MM.1S (cell line): ENCODE measurements at regions not wholly inside any gene's neighbourhood (a gene's known extent, or its start where the extent isn't known, plus 50 kb on each side); places are given as distances from the start of the nearest gene placed in this dataset.

ENCODE experiments used
- DNase-seq: peaks from one replicate; pipeline ENCODE4 v3.0.0-alpha.2; 2015
- H2AFZ ChIP-seq: fragments of 300-600 bp; sonication (generic); 2 replicates; pipeline ENCODE4 v1.6.0; 2016; ENCODE audit warnings: antibody characterized with exemption, low read length
- H3F3A ChIP-seq: fragments of 300-600 bp; sonication (generic); 2 replicates; pipeline ENCODE4 v1.6.1; 2016; ENCODE audit warnings: mild to moderate bottlenecking, antibody characterized with exemption, low read length, moderate library complexity, mixed read lengths; ENCODE audit not compliant: insufficient read depth
- H3K27ac ChIP-seq: fragments of 300-600 bp; sonication (generic); 2 replicates; pipeline ENCODE4 v1.5.1; 2016; ENCODE audit warnings: mild to moderate bottlenecking, low read length
- H3K27me3 ChIP-seq: fragments of 300-600 bp; sonication (generic); replicated peaks from 2 replicates; pipeline ENCODE4 v1.6.0; 2016; ENCODE audit warnings: low read length; ENCODE audit not compliant: insufficient read depth
- H3K36me3 ChIP-seq: fragments of 300-600 bp; sonication (generic); replicated peaks from 2 replicates; pipeline ENCODE4 v1.6.1; 2016; ENCODE audit warnings: mild to moderate bottlenecking, low read length, mixed read lengths; ENCODE audit not compliant: insufficient read depth
- H3K4me1 ChIP-seq: fragments of 300-600 bp; sonication (generic); 2 replicates; pipeline ENCODE4 v1.6.1; 2016; ENCODE audit warnings: low read length, mixed read lengths
- H3K4me2 ChIP-seq: fragments of 300-600 bp; sonication (generic); 2 replicates; pipeline ENCODE4 v1.6.0; 2016; ENCODE audit warnings: low read depth, low read length
- H3K4me3 ChIP-seq: fragments of 300-600 bp; sonication (generic); 2 replicates; pipeline ENCODE4 v1.5.1; 2016; ENCODE audit warnings: low read length, mixed read lengths
- H3K79me2 ChIP-seq: fragments of 300-600 bp; sonication (generic); 2 replicates; pipeline ENCODE4 v1.6.1; 2016; ENCODE audit warnings: mixed run types, low read length, mixed read lengths
- H3K9ac ChIP-seq: fragments of 300-600 bp; sonication (generic); 2 replicates; pipeline ENCODE4 v1.6.1; 2016; ENCODE audit warnings: low read length, mixed read lengths
- H3K9me2 ChIP-seq: fragments of 300-600 bp; sonication (generic); replicated peaks from 2 replicates; pipeline ENCODE4 v1.6.1; 2016; ENCODE audit warnings: mild to moderate bottlenecking, low read length, mixed read lengths; ENCODE audit not compliant: insufficient read depth
- H3K9me3 ChIP-seq: fragments of 300-600 bp; sonication (generic); replicated peaks from 2 replicates; pipeline ENCODE4 v1.6.1; 2016; ENCODE audit warnings: mild to moderate bottlenecking, low read length, mixed read lengths; ENCODE audit not compliant: insufficient read depth
- H4K20me1 ChIP-seq: fragments of 300-600 bp; sonication (generic); 2 replicates; pipeline ENCODE4 v1.6.1; 2016; ENCODE audit warnings: mild to moderate bottlenecking, low read length, moderate library complexity, mixed read lengths; ENCODE audit not compliant: insufficient read depth
- CTCF ChIP-seq: fragments of 300-600 bp; sonication (generic); IDR thresholded peaks from 2 replicates; pipeline ENCODE4 v1.5.1; 2016; ENCODE audit warnings: antibody characterized with exemption, low read length, mixed read lengths
- EZH2 ChIP-seq: fragments of 300-600 bp; sonication (generic); optimal IDR thresholded peaks from 2 replicates; pipeline ENCODE3; 2017; ENCODE audit warnings: low read depth, mild to moderate bottlenecking, antibody characterized with exemption, low read length, mixed read lengths
- EZH2phosphoT487 ChIP-seq: fragments of 300-600 bp; sonication (generic); IDR thresholded peaks from 2 replicates; pipeline ENCODE4 v1.6.1; 2018; ENCODE audit warnings: antibody characterized with exemption, low read length

GRCh38 chr12:46438719-46439319, 66.2 kb upstream of the SLC38A2 start:
- H3K9me2 ChIP-seq = no peaks in the 10 kb centered on the region
- no peaks in the 10 kb centered on the region for H3K4me1 ChIP-seq
- no peaks in the 10 kb centered on the region for H3K79me2 ChIP-seq
- no peaks in the 10 kb centered on the region for H4K20me1 ChIP-seq
- no peaks in the 10 kb centered on the region for H3K9me3 ChIP-seq
- H3F3A ChIP-seq = no peaks in the 10 kb centered on the region
- H3K4me3 ChIP-seq = no peak overlapping the region
- no peak overlapping the region for H3K4me2 ChIP-seq
- no peak for DNase-seq
- H3K36me3 ChIP-seq = no peaks in the 10 kb centered on the region
- no peak overlapping the region for H3K9ac ChIP-seq
- no peak overlapping the region for H3K27ac ChIP-seq
- no peak for TF ChIP-seq CTCF
- TF ChIP-seq EZH2phosphoT487 = no peak
- no peak for TF ChIP-seq EZH2
- no peak overlapping the region for H2AFZ ChIP-seq
- H3K27me3 ChIP-seq = no peaks in the 10 kb centered on the region

DNA sequence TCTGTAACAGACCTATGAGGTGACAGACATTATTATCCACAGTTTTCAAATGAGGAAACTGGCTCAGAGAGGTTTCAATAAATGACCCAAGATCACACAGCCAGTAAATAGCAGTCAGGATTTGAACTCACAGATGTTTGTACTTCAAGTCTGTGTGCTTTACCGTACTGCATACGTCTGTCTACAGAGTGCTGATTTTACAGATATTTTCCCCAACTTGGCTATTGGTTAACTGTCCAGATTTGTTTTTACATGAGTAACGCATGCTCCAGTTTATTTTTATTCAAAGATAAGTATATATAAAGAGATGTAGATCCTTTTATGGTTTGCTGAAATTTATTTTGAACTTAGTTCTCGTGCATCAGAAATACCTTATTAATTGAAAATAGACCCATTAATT, 65.7 kb upstream of the SLC38A2 start:
- Histone ChIP-seq H3K27ac (no peak overlapping the region), H3K9ac (no peak overlapping the region), H3K36me3 (no peaks in the 10 kb centered on the region), H3K4me2 (no peak overlapping the region), H3K9me2 (no peaks in the 10 kb centered on the region), H3K79me2 (no peaks in the 10 kb centered on the region), H4K20me1 (no peaks in the 10 kb centered on the region), H3K4me3 (no peak overlapping the region), H3F3A (no peaks in the 10 kb centered on the region), H2AFZ (no peak overlapping the region), H3K4me1 (no peaks in the 10 kb centered on the region), H3K27me3 (no peaks in the 10 kb centered on the region), H3K9me3 (no peaks in the 10 kb centered on the region)
- no peak for DNase-seq
- TF ChIP-seq CTCF = no peak
- TF ChIP-seq EZH2 = no peak
- no peak for TF ChIP-seq EZH2phosphoT487

DNA sequence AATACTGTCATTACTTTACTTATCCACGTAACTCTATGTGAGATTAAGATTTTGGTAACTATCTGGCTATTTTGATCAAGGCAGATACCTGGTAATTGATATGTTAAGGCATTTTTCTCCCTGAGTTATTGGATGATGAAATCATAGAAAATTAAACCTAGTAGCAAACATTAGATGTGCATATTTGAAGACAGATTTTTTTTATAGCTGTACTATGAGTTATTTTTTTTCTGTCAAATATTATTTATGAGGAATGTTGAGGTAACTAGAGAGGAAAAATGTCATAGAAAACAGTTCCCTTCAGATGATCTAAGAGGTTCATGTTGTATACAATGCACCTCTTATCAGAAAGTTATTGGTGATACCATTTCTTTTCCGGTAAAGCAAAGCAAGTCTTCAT, 64.9 kb upstream of the SLC38A2 start:
- H3K9me3 ChIP-seq = no peaks in the 10 kb centered on the region
- TF ChIP-seq EZH2 = no peak
- no peaks in the 10 kb centered on the region for H3K36me3 ChIP-seq
- H3F3A ChIP-seq = no peaks in the 10 kb centered on the region
- no peak overlapping the region for H2AFZ ChIP-seq
- no peaks in the 10 kb centered on the region for H3K79me2 ChIP-seq
- H3K4me3 ChIP-seq = no peak overlapping the region
- H3K4me1 ChIP-seq = no peaks in the 10 kb centered on the region
- H3K4me2 ChIP-seq = no peak overlapping the region
- no peak overlapping the region for H3K27ac ChIP-seq
- no peak overlapping the region for H3K9ac ChIP-seq
- DNase-seq = no peak
- no peaks in the 10 kb centered on the region for H3K27me3 ChIP-seq
- H4K20me1 ChIP-seq = no peaks in the 10 kb centered on the region
- H3K9me2 ChIP-seq = no peaks in the 10 kb centered on the region

GRCh38 chr12:46436747-46437146, 64.2 kb upstream of the SLC38A2 start:
- no peak overlapping the region for H3K4me3 ChIP-seq
- H3K79me2 ChIP-seq = no peaks in the 10 kb centered on the region
- no peaks in the 10 kb centered on the region for H3K27me3 ChIP-seq
- DNase-seq = no peak
- no peaks in the 10 kb centered on the region for H3K9me2 ChIP-seq
- H3K36me3 ChIP-seq = no peaks in the 10 kb centered on the region
- H3F3A ChIP-seq = no peaks in the 10 kb centered on the region
- no peak overlapping the region for H2AFZ ChIP-seq
- no peak overlapping the region for H3K27ac ChIP-seq
- no peaks in the 10 kb centered on the region for H3K9me3 ChIP-seq
- no peak overlapping the region for H3K4me2 ChIP-seq
- TF ChIP-seq EZH2 (no peak), CTCF (no peak), EZH2phosphoT487 (no peak)
- H3K4me1 ChIP-seq = no peaks in the 10 kb centered on the region
- H4K20me1 ChIP-seq = no peaks in the 10 kb centered on the region
- no peak overlapping the region for H3K9ac ChIP-seq
